GM23338 (cell line): ENCODE measurements at regions not wholly inside any gene's neighbourhood (a gene's known extent, or its start where the extent isn't known, plus 50 kb on each side); places are given as distances from the start of the nearest gene placed in this dataset.

Source experiments
- TF ChIP-seq, protein P1 (sequence below), 2 experiments: fragments of 200-600 bp in 1 of 2; sonication (generic) in 1 of 2; conservative IDR thresholded peaks; 2 replicates each; pipeline versions ENCODE4 v1.5.1 to v1.6.1; 2016 to 2017; ENCODE audit warnings: antibody characterized with exemption in 2 of 2, low read depth in 2 of 2, mild to moderate bottlenecking in 2 of 2, moderate library complexity in 1 of 2
- TF ChIP-seq, protein P2 (sequence below): IDR thresholded peaks from one replicate; pipeline ENCODE4 v1.6.1; 2018; ENCODE audit warnings: antibody characterized with exemption; ENCODE audit not compliant: unreplicated experiment

DNA sequence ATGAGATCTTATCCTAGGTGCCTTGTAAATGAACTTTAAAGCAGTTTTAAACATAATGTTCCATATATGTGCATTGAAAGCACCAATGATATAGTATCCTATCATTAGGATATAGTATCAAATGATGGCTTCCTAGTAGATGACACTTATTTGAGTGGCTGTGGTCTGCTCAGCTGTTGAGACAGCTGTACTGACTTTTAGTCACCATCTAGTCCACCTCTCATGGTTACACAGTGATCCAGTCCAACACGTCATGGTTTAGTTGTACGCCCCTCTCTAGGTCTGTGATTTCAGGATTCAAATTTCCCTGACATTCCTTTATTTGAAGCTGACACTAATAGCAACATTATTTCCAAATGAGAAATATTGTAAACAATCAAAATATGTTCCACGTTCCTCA, 127.3 kb upstream of the TUT7 start:
- TF ChIP-seq, protein P1, sequence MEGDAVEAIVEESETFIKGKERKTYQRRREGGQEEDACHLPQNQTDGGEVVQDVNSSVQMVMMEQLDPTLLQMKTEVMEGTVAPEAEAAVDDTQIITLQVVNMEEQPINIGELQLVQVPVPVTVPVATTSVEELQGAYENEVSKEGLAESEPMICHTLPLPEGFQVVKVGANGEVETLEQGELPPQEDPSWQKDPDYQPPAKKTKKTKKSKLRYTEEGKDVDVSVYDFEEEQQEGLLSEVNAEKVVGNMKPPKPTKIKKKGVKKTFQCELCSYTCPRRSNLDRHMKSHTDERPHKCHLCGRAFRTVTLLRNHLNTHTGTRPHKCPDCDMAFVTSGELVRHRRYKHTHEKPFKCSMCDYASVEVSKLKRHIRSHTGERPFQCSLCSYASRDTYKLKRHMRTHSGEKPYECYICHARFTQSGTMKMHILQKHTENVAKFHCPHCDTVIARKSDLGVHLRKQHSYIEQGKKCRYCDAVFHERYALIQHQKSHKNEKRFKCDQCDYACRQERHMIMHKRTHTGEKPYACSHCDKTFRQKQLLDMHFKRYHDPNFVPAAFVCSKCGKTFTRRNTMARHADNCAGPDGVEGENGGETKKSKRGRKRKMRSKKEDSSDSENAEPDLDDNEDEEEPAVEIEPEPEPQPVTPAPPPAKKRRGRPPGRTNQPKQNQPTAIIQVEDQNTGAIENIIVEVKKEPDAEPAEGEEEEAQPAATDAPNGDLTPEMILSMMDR (conservative IDR thresholded peaks at IDR 0.05; ENCODE audit: low read depth in 2 of 2): no peak
- TF ChIP-seq, protein P2, sequence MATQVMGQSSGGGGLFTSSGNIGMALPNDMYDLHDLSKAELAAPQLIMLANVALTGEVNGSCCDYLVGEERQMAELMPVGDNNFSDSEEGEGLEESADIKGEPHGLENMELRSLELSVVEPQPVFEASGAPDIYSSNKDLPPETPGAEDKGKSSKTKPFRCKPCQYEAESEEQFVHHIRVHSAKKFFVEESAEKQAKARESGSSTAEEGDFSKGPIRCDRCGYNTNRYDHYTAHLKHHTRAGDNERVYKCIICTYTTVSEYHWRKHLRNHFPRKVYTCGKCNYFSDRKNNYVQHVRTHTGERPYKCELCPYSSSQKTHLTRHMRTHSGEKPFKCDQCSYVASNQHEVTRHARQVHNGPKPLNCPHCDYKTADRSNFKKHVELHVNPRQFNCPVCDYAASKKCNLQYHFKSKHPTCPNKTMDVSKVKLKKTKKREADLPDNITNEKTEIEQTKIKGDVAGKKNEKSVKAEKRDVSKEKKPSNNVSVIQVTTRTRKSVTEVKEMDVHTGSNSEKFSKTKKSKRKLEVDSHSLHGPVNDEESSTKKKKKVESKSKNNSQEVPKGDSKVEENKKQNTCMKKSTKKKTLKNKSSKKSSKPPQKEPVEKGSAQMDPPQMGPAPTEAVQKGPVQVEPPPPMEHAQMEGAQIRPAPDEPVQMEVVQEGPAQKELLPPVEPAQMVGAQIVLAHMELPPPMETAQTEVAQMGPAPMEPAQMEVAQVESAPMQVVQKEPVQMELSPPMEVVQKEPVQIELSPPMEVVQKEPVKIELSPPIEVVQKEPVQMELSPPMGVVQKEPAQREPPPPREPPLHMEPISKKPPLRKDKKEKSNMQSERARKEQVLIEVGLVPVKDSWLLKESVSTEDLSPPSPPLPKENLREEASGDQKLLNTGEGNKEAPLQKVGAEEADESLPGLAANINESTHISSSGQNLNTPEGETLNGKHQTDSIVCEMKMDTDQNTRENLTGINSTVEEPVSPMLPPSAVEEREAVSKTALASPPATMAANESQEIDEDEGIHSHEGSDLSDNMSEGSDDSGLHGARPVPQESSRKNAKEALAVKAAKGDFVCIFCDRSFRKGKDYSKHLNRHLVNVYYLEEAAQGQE: no peak
